ENCODE measurements at regions not wholly inside any gene's neighbourhood (a gene's known extent, or its start where the extent isn't known, plus 50 kb on each side); places are given as distances from the start of the nearest gene placed in this dataset.

GRCh38 chr6:170029416-170030283 is 261.2 kb downstream of the DLL1 start:
- H3K36me3 ChIP-seq (replicated peaks in 1 of 2; ENCODE audit: insufficient read depth in 1 of 2, low read depth in 2 of 2): no peaks in the 10 kb centered on the region
- DNase-seq (peak in 2 of 4 donors; percentile 4 to 6), ATAC-seq (no peak)
- WGBS, 2 donors: 72 to 77% methylated on average over 14 to 23 of the region's 23 CpGs
- no peak overlapping the region for H3K4me3 ChIP-seq
- H3K9me3 ChIP-seq: no peaks in the 10 kb centered on the region
- H3K4me1 ChIP-seq: peaks cover 35% of the 10 kb centered on the region
- intact Hi-C loops (cut with DNase I): no loop called here
- no peaks in the 10 kb centered on the region for H3K27me3 ChIP-seq
- TF ChIP-seq, protein P1, sequence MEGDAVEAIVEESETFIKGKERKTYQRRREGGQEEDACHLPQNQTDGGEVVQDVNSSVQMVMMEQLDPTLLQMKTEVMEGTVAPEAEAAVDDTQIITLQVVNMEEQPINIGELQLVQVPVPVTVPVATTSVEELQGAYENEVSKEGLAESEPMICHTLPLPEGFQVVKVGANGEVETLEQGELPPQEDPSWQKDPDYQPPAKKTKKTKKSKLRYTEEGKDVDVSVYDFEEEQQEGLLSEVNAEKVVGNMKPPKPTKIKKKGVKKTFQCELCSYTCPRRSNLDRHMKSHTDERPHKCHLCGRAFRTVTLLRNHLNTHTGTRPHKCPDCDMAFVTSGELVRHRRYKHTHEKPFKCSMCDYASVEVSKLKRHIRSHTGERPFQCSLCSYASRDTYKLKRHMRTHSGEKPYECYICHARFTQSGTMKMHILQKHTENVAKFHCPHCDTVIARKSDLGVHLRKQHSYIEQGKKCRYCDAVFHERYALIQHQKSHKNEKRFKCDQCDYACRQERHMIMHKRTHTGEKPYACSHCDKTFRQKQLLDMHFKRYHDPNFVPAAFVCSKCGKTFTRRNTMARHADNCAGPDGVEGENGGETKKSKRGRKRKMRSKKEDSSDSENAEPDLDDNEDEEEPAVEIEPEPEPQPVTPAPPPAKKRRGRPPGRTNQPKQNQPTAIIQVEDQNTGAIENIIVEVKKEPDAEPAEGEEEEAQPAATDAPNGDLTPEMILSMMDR (IDR thresholded peaks at IDR 0.05): no peak
- no peak for TF ChIP-seq POLR2A (IDR thresholded peaks at IDR 0.05)
- no peak overlapping the region for H3K27ac ChIP-seq

DNA sequence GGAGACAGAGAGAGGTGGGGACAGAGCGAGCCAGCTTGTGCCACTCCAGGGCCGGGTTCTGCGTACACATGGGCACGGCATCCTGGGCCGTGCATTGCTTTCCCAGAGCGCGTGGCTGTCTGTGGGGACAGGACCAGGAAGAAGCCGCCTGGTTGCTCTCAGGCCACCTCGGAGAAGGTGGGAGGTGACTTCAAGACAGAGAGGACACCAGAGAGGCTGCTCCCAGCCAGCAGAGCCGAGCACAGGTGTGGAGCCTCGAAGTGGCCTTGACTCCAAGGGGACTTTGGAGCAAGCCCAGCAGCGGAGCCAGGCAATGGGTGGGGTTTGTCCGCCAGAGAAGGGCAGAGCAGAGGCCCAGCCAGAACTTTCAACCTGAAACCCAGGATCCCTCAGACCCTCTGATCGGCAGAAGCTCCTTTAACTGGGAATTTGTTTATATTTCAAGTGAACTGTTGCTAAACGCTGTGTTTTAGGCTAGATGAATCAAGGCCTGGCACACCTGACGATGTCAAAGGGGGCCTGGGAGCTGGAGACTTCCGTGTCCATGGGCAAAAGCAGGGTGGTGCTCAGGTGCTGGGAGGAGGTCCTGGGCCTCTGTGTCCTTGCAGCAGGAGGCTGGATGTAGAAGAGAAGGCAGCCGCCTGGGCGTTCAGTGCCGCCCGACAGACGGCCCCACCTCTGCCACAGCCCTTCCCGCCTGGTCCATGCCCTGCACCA is 262.1 kb downstream of the DLL1 start:
- TF ChIP-seq, protein P1 (IDR thresholded peaks at IDR 0.05): no peak
- TF ChIP-seq POLR2A (IDR thresholded peaks at IDR 0.05): no peak
- no peaks in the 10 kb centered on the region for H3K27me3 ChIP-seq
- intact Hi-C loops (cut with DNase I): no loop called here
- WGBS, 2 donors: 68 to 74% methylated on average over 23 of the region's 23 CpGs
- DNase-seq (peak in 2 of 4 donors; percentile 7 to 20), ATAC-seq (no peak)
- no peaks in the 10 kb centered on the region for H3K9me3 ChIP-seq
- no peaks in the 10 kb centered on the region for H3K36me3 ChIP-seq (replicated peaks in 1 of 2; ENCODE audit: insufficient read depth in 1 of 2, low read depth in 2 of 2)
- no peak overlapping the region for H3K27ac ChIP-seq
- H3K4me3 ChIP-seq: no peak overlapping the region
- H3K4me1 ChIP-seq: peaks cover 36% of the 10 kb centered on the region

GRCh38 chr6:170027647-170028043 is 263.2 kb downstream of the DLL1 start:
- Histone ChIP-seq H3K36me3 (replicated peaks in 1 of 2; ENCODE audit: insufficient read depth in 1 of 2, low read depth in 2 of 2) (no peaks in the 10 kb centered on the region), H3K4me3 (no peak overlapping the region), H3K9me3 (no peaks in the 10 kb centered on the region), H3K4me1 (peaks cover 36% of the 10 kb centered on the region), H3K27ac (no peak overlapping the region), H3K27me3 (peaks cover 0 to 3% of the 10 kb centered on the region in 2 donors)
- DNase-seq (peak in 2 of 4 donors; percentile 6 to 9), ATAC-seq (no peak)
- TF ChIP-seq, protein P1 (IDR thresholded peaks at IDR 0.05): no peak
- no peak for TF ChIP-seq POLR2A (IDR thresholded peaks at IDR 0.05)
- intact Hi-C loops (cut with DNase I): no loop called here
- WGBS, 2 donors: 93% methylated on average over 4 of the region's 4 CpGs

- intact Hi-C loops (cut with DNase I): no loop called here
- H3K4me1 ChIP-seq: peaks cover 36% of the 10 kb centered on the region
- no peaks in the 10 kb centered on the region for H3K9me3 ChIP-seq
- no peak overlapping the region for H3K4me3 ChIP-seq
- peak overlapping the region; percentile 46 to 85 (median 60) for H3K27ac ChIP-seq
- H3K27me3 ChIP-seq: peaks cover 0 to 3% of the 10 kb centered on the region in 2 donors
- H3K36me3 ChIP-seq (replicated peaks in 1 of 2; ENCODE audit: insufficient read depth in 1 of 2, low read depth in 2 of 2): no peaks in the 10 kb centered on the region
- no peak for ATAC-seq
- 67 to 89% methylated on average over 12 to 13 of the region's 13 CpGs for WGBS, 2 donors
- TF ChIP-seq POLR2A (IDR thresholded peaks at IDR 0.05): no peak
- TF ChIP-seq, protein P1 (IDR thresholded peaks at IDR 0.05): no peak
- peak in 1 of 4 donors; percentile 7 for DNase-seq
Measured at GRCh38 chr6:170026751-170027646, 263.9 kb downstream of the DLL1 start.

Measured in body of pancreas (tissue), 4 donors.